H1 (cell line): ENCODE measurements at regions not wholly inside any gene's neighbourhood (a gene's known extent, or its start where the extent isn't known, plus 50 kb on each side); places are given as distances from the start of the nearest gene placed in this dataset.

Source experiments
- CTCF ChIA-PET: fragments of 300-600 bp; sonication (Branson Sonifier 250); formaldehyde crosslinking; loops from one replicate; lab custom pipeline; 2021; ENCODE audit not compliant: partially characterized antibody; lab: Charles Lee
- POLR2A ChIA-PET: fragments of 300-600 bp; sonication (Branson Sonifier 250); formaldehyde crosslinking; loops from one replicate; lab custom pipeline; 2021; ENCODE audit warnings: inconsistent platforms; ENCODE audit not compliant: partially characterized antibody; lab: Charles Lee
- DNase-seq, 2 experiments: peaks; one replicate each; pipeline versions ENCODE4 v3.0.0 to v3.0.0-alpha.2; 2010 to 2022; ENCODE audit warnings: low spot score in 2 of 2, low read depth in 1 of 2, mixed read lengths in 1 of 2
- FAIRE-seq: peaks from 2 replicates; lab custom pipeline; 2011; peaks lifted over from hg19 to GRCh38; lab: Jason Lieb, UNC
- H2AFZ ChIP-seq: 2 replicates; pipeline ENCODE4 v1.8.1; 2012; ENCODE audit warnings: low read length, inconsistent platforms
- H2AK5ac ChIP-seq: 2 replicates; pipeline ENCODE4 v1.6.1; 2013; ENCODE audit warnings: low read depth, low read length
- H2BK120ac ChIP-seq: replicated peaks from 2 replicates; pipeline ENCODE3; 2013; ENCODE audit warnings: low read depth, low read length, inconsistent platforms
- H2BK12ac ChIP-seq: 2 replicates; pipeline ENCODE4 v1.6.1; 2013; ENCODE audit warnings: low read depth, low read length
- H2BK15ac ChIP-seq: 2 replicates; pipeline ENCODE4 v1.6.1; 2013; ENCODE audit warnings: low read length
- H2BK20ac ChIP-seq: 2 replicates; pipeline ENCODE4 v1.6.1; 2013; ENCODE audit warnings: low read length
- H2BK5ac ChIP-seq: 2 replicates; pipeline ENCODE4 v1.6.1; 2013; ENCODE audit warnings: low read depth, low read length
- H3K14ac ChIP-seq: 2 replicates; pipeline ENCODE4 v1.6.1; 2013; ENCODE audit warnings: inconsistent platforms; ENCODE audit not compliant: insufficient read length
- H3K18ac ChIP-seq: 2 replicates; pipeline ENCODE4 v1.6.1; 2013; ENCODE audit warnings: low read length; ENCODE audit errors: extremely low read depth
- H3K23ac ChIP-seq: 2 replicates; pipeline ENCODE4 v1.6.1; 2013; ENCODE audit warnings: inconsistent platforms; ENCODE audit not compliant: insufficient read length
- H3K23me2 ChIP-seq: 2 replicates; pipeline ENCODE4 v1.6.1; 2013; ENCODE audit warnings: low read depth, low read length
- H3K27ac ChIP-seq: 2 replicates; pipeline ENCODE4 v1.6.1; 2011; ENCODE audit warnings: low read depth, low read length, inconsistent platforms
- H3K27me3 ChIP-seq, 4 experiments: replicated peaks in 1 of 4; 1 replicate in 1 of 4; 2 replicates in 3 of 4; pipeline versions ENCODE4 v1.6.1 to v1.8.1; 2011 to 2013; ENCODE audit warnings: low read length in 3 of 4, mild to moderate bottlenecking in 3 of 4, inconsistent platforms in 2 of 4, mixed read lengths in 2 of 4, moderate library complexity in 1 of 4; ENCODE audit not compliant: control insufficient read depth in 3 of 4, insufficient read depth in 3 of 4; ENCODE audit errors: extremely low read depth in 1 of 4
- H3K36me3 ChIP-seq, 4 experiments: 2 replicates each; pipeline versions ENCODE4 v1.6.1 to v1.8.1; 2011 to 2013; ENCODE audit warnings: mild to moderate bottlenecking in 4 of 4, low read length in 3 of 4, moderate library complexity in 2 of 4, control low read depth in 1 of 4, inconsistent platforms in 1 of 4; ENCODE audit not compliant: insufficient read depth in 4 of 4, control insufficient read depth in 2 of 4
- H3K4ac ChIP-seq: replicated peaks from 2 replicates; pipeline ENCODE3; 2013; ENCODE audit warnings: low read length, low read depth, mixed read lengths, inconsistent platforms; ENCODE audit not compliant: insufficient read length
- H3K4me1 ChIP-seq, 4 experiments: replicated peaks in 1 of 4; 1 replicate in 1 of 4; 2 replicates in 3 of 4; pipeline versions ENCODE4 v1.6.1 to v1.8.1; 2011 to 2013; ENCODE audit warnings: low read length in 3 of 4, inconsistent platforms in 2 of 4, mixed read lengths in 1 of 4; ENCODE audit not compliant: insufficient read depth in 4 of 4, control insufficient read depth in 3 of 4
- H3K4me2 ChIP-seq, 2 experiments: 2 replicates each; pipeline versions ENCODE4 v1.6.1 to v1.8.1; 2011 to 2013; ENCODE audit warnings: low read depth in 2 of 2, low read length in 2 of 2, control low read depth in 1 of 2, inconsistent platforms in 1 of 2, mild to moderate bottlenecking in 1 of 2; ENCODE audit not compliant: insufficient read depth in 1 of 2
- H3K4me3 ChIP-seq, 4 experiments: fragments of 200-600, 300-600 bp in 1 of 4; sonication (generic), shearing (Covaris generic), sonication (Bioruptor Twin) in 1 of 4; 2 replicates each; pipeline versions ENCODE4 v1.5.1 to v1.8.1; 2011 to 2016; ENCODE audit warnings: low read length in 4 of 4, low read depth in 3 of 4, control low read depth in 2 of 4, inconsistent platforms in 2 of 4, mild to moderate bottlenecking in 2 of 4, mixed read lengths in 1 of 4, moderate library complexity in 1 of 4; ENCODE audit not compliant: insufficient read depth in 2 of 4; ENCODE audit errors: extremely low read depth in 1 of 4
- H3K56ac ChIP-seq: replicated peaks from 2 replicates; pipeline ENCODE3; 2013; ENCODE audit warnings: low read depth, mild to moderate bottlenecking, mixed read lengths, low read length, inconsistent platforms; ENCODE audit not compliant: insufficient read length
- H3K79me1 ChIP-seq: 2 replicates; pipeline ENCODE4 v1.6.1; 2013; ENCODE audit warnings: low read depth, low read length, control low read depth
- H3K79me2 ChIP-seq, 2 experiments: 2 replicates each; pipeline versions ENCODE4 v1.6.1 to v1.8.1; 2012 to 2013; ENCODE audit warnings: low read length in 2 of 2, mild to moderate bottlenecking in 2 of 2, inconsistent platforms in 1 of 2; ENCODE audit not compliant: insufficient read depth in 2 of 2, control insufficient read depth in 1 of 2
- H3K9ac ChIP-seq, 4 experiments: replicated peaks in 1 of 4; 1 replicate in 1 of 4; 2 replicates in 3 of 4; pipeline versions ENCODE4 v1.6.1 to v1.8.1; 2011 to 2013; ENCODE audit warnings: low read depth in 3 of 4, low read length in 3 of 4, control low read depth in 2 of 4, mild to moderate bottlenecking in 2 of 4, moderate library complexity in 2 of 4, inconsistent platforms in 1 of 4; ENCODE audit errors: extremely low read depth in 1 of 4
- H3K9me3 ChIP-seq, 2 experiments: 2 replicates each; pipeline versions ENCODE4 v1.6.1 to v1.8.1; 2012 to 2013; ENCODE audit warnings: mild to moderate bottlenecking in 2 of 2, moderate library complexity in 2 of 2, control low read depth in 1 of 2, inconsistent platforms in 1 of 2, low read depth in 1 of 2, low read length in 1 of 2, mixed read lengths in 1 of 2; ENCODE audit not compliant: insufficient read depth in 2 of 2
- H4K20me1 ChIP-seq, 2 experiments: replicated peaks in 1 of 2; 2 replicates each; pipeline versions ENCODE3 to v1.8.1; 2011 to 2013; ENCODE audit warnings: inconsistent platforms in 2 of 2, low read length in 2 of 2, mild to moderate bottlenecking in 1 of 2; ENCODE audit not compliant: insufficient read depth in 2 of 2, control insufficient read depth in 1 of 2
- H4K5ac ChIP-seq: 2 replicates; pipeline ENCODE4 v1.6.1; 2013; ENCODE audit warnings: low read length, low read depth, mixed read lengths, inconsistent platforms; ENCODE audit not compliant: insufficient read length
- H4K8ac ChIP-seq: 2 replicates; pipeline ENCODE4 v1.8.0; 2013; ENCODE audit warnings: mild to moderate bottlenecking, moderate library complexity, low read length, inconsistent platforms; ENCODE audit not compliant: insufficient read depth; ENCODE audit errors: extremely low read depth
- H4K91ac ChIP-seq: replicated peaks from 2 replicates; pipeline ENCODE3; 2013; ENCODE audit warnings: low read length, mixed read lengths, inconsistent platforms; ENCODE audit not compliant: insufficient read length
- CHD7 ChIP-seq: fragments of 300-600 bp; sonication (generic); IDR thresholded peaks from 2 replicates; pipeline ENCODE4 v1.7.1; 2012; ENCODE audit warnings: low read length, moderate library complexity, mild to moderate bottlenecking, inconsistent platforms; ENCODE audit not compliant: insufficient replicate concordance
- WGBS, 2 experiments: shearing (Covaris generic) in 1 of 2; methylation state at CpG; one replicate each; pipeline versions ENCODE4 v1.1.6 to v1.1.7; 2013 to 2015; ENCODE audit warnings: low lambda C conversion rate in 2 of 2, mixed read lengths in 2 of 2, inconsistent platforms in 1 of 2, low coverage in 1 of 2, missing lambda C conversion rate in 1 of 2; ENCODE audit not compliant: insufficient replicate concordance in 2 of 2, insufficient coverage in 1 of 2, insufficient read length in 1 of 2; ENCODE audit errors: extremely low coverage in 1 of 2, missing lambda C conversion rate in 1 of 2; 5-methylcytosine and 5-hydroxymethylcytosine counted together

DNA sequence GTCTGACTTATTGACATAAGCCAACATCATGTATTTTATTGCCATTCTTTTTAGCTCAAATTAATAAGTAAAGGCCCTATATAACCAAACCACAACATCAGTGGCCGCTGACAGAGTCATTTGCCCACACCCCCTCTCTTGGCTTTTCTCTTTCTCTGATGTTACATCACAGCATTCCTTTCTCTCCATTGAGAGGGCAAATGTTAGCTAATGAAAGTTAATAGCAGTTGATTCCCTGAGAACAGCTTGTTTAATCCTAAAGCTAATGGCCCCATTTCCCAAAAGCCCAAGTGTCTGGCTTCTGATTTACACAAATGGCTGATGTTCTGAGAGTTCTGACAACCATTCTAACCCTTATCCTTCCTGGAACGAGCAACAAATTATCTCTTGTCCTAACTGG lies 308.8 kb downstream of the SNAPC1 start:
- Histone ChIP-seq H3K9ac (no peak overlapping the region), H4K91ac (no peak overlapping the region), H3K79me2 (no peaks in the 10 kb centered on the region), H4K5ac (no peak overlapping the region), H2BK5ac (no peak overlapping the region), H3K23ac (no peak overlapping the region), H3K4me3 (no peak overlapping the region), H2BK120ac (no peak overlapping the region), H4K8ac (no peak overlapping the region), H3K4ac (no peak overlapping the region), H3K27ac (no peak overlapping the region), H3K56ac (no peak overlapping the region), H4K20me1 (no peaks in the 10 kb centered on the region), H2AFZ (no peak overlapping the region), H2BK20ac (no peak overlapping the region), H2BK12ac (no peak overlapping the region), H3K9me3 (no peaks in the 10 kb centered on the region), H3K23me2 (no peaks in the 10 kb centered on the region), H3K4me2 (no peak overlapping the region), H3K14ac (no peak overlapping the region), H3K27me3 (no peaks in the 10 kb centered on the region), H3K36me3 (no peaks in the 10 kb centered on the region), H3K4me1 (no peaks in the 10 kb centered on the region), H2BK15ac (no peak overlapping the region), H3K79me1 (no peaks in the 10 kb centered on the region), H3K18ac (no peak overlapping the region), H2AK5ac (no peak overlapping the region)
- no peak for DNase-seq
- ChIA-PET CTCF (interaction anchor here (0.6 to 1.1 kb wide), 2 partner anchors 14 to 308 kb away, joined by 3 read pairs; no protein-coding TSS in a partner anchor), POLR2A (no interaction called here)
- FAIRE-seq, result no peak
- 79% methylated on average over 2 of the region's 2 CpGs; no CpG with 5 or more reads in 1 of the 2 experiments for WGBS, 2 experiments
- no peak for TF ChIP-seq CHD7
